ENCODE measurements at regions not wholly inside any gene's neighbourhood (a gene's known extent, or its start where the extent isn't known, plus 50 kb on each side); places are given as distances from the start of the nearest gene placed in this dataset.

DNA sequence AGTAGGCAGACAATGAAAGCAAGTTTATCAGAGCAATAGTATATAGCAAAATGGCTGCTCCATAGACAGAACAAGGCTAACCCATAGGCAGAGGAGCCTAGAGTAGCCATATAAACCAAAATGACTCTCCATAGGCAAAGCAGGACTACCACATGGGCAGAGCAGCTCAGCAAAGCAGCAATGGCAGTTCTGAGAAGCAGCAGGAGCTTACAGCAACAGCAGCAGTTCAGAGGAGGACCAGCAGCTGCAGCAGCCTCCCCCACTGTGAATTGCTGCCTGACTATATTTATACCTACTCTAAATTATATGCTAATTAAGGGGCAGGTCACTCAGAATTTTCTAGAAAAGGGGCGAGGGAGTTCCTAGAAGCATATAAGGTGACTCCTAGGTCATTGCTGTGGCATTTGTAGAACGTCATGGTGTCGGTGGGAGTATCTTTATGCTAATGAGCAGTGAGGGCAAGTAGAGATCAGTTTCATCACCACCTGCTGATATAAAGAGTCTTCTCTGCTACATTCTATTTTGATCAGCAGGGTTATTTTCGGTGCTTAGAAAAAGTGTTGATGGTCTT lies 1115.5 kb downstream of the DTWD2 start:
- Mint-ChIP-seq H3K9me3 (peaks cover 3% of the 10 kb centered on the region), H3K27ac (no peak overlapping the region), H3K4me3 (no peak overlapping the region), H3K4me1 (no peaks in the 10 kb centered on the region), H3K36me3 (no peaks in the 10 kb centered on the region), H3K27me3 (no peaks in the 10 kb centered on the region)
- POLR2A ChIA-PET, result no interaction called here
- ATAC-seq (ENCODE audit: low read depth) (no peak), DNase-seq (no peak)

GRCh38 chr5:117869596-117869995 lies 1118.8 kb downstream of the DTWD2 start:
- DNase-seq (no peak), ATAC-seq (ENCODE audit: low read depth) (no peak)
- Mint-ChIP-seq H3K36me3 (no peaks in the 10 kb centered on the region), H3K4me1 (no peaks in the 10 kb centered on the region), H3K27ac (no peak overlapping the region), H3K27me3 (no peaks in the 10 kb centered on the region), H3K4me3 (no peak overlapping the region), H3K9me3 (no peaks in the 10 kb centered on the region)
- POLR2A ChIA-PET, result no interaction called here

DNA sequence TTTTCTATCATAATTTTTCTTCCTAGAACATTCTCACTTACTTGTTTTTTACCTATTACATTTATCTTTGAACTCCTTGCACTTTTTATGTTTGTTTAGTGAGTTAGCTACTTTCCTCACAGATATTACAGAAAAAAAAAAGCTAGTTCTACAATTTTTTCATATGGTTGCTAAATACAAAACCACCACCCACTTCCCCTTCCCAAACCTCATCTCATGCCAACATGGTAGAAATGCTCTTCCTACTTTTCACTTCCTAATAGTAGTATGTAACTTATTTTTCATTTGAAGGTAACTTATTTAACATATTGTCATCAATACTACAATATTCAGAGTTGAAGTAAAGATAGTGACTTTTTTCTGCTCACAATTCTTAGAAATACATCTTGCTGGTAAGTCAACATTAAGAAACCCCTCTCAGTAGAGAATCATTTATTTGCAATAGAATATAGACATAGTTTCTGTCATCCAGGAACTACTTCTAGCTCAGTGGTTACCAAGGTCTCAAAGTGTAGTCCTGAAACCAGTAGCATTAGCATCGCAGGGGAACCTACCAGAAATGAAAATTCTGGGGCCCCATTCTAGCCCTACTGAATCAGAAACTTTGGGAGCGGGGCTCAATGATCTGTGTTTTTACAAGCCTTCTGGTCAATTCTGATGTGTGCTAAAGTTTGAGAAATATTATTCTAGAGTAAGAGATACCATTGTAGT lies 1124.6 kb downstream of the DTWD2 start:
- Mint-ChIP-seq H3K27ac (no peak overlapping the region), H3K4me3 (no peak overlapping the region), H3K4me1 (no peaks in the 10 kb centered on the region), H3K36me3 (no peaks in the 10 kb centered on the region), H3K9me3 (no peaks in the 10 kb centered on the region), H3K27me3 (no peaks in the 10 kb centered on the region)
- no peak for DNase-seq
- no peak for ATAC-seq (ENCODE audit: low read depth)
- POLR2A ChIA-PET, result no interaction called here

DNA sequence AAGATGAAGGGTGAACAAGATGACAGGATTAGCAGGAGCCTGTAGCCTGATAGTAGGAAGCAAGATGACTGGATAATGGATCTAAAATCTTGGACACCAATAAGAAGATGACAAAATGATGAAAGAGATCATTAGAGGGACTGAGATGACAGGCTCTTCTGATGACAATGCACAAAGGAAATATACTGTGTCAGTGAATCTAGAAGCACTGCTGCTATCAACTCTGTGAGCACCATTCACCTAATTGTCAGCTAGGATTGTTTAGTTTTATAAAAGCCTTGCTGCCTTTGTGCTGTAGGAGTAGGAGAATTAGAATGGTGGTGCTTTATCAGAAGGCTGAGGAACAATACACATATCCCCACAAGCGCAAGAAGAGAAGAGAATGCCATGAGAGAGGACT lies 1127.8 kb downstream of the DTWD2 start:
- H3K27ac Mint-ChIP-seq, result no peak overlapping the region
- POLR2A ChIA-PET, result no interaction called here
- H3K4me1 Mint-ChIP-seq, result no peaks in the 10 kb centered on the region
- H3K27me3 Mint-ChIP-seq, result no peaks in the 10 kb centered on the region
- no peaks in the 10 kb centered on the region for H3K9me3 Mint-ChIP-seq
- no peak for DNase-seq
- H3K4me3 Mint-ChIP-seq, result no peak overlapping the region
- no peak for ATAC-seq (ENCODE audit: low read depth)
- H3K36me3 Mint-ChIP-seq, result no peaks in the 10 kb centered on the region

GRCh38 chr5:117859176-117859575 lies 1129.2 kb downstream of the DTWD2 start:
- peaks cover 2% of the 10 kb centered on the region for H3K9me3 Mint-ChIP-seq
- H3K27me3 Mint-ChIP-seq, result no peaks in the 10 kb centered on the region
- H3K4me1 Mint-ChIP-seq, result no peaks in the 10 kb centered on the region
- no peaks in the 10 kb centered on the region for H3K36me3 Mint-ChIP-seq
- H3K27ac Mint-ChIP-seq, result no peak overlapping the region
- DNase-seq (no peak), ATAC-seq (ENCODE audit: low read depth) (no peak)
- no peak overlapping the region for H3K4me3 Mint-ChIP-seq
- POLR2A ChIA-PET, result no interaction called here

GRCh38 chr5:117856713-117857112 lies 1131.6 kb downstream of the DTWD2 start:
- H3K36me3 Mint-ChIP-seq, result no peaks in the 10 kb centered on the region
- POLR2A ChIA-PET, result no interaction called here

DNA sequence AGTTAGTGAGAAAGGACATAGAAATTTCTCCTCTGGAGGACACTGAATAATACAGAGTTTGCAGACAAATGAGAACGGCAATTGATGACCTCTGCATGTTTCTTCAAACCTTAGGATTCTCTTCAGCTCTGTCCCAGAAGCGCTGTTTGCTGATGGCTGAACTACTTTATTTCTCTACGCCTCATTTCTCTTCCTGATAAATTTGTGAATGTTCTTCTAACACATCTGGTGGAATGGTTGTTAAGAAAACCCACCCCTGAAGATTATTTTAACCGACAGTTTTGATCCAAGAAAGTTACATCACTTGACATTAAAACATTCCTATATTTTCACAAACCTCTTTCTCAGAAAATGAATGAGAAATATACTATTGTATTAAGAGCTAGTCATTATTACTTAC lies 1150.6 kb downstream of the DTWD2 start:
- H3K36me3 Mint-ChIP-seq, result no peaks in the 10 kb centered on the region
- no peak overlapping the region for H3K4me3 Mint-ChIP-seq
- POLR2A ChIA-PET, result no interaction called here
- DNase-seq (no peak), ATAC-seq (ENCODE audit: low read depth) (no peak)
- no peak overlapping the region for H3K27ac Mint-ChIP-seq
- no peaks in the 10 kb centered on the region for H3K27me3 Mint-ChIP-seq
- no peaks in the 10 kb centered on the region for H3K9me3 Mint-ChIP-seq
- H3K4me1 Mint-ChIP-seq, result no peaks in the 10 kb centered on the region

More at GRCh38 chr5:117856713-117857112, 1131.6 kb downstream of the DTWD2 start:
- H3K4me1 Mint-ChIP-seq, result no peaks in the 10 kb centered on the region
- no peak for ATAC-seq (ENCODE audit: low read depth)
- peaks cover 2% of the 10 kb centered on the region for H3K9me3 Mint-ChIP-seq
- no peak for DNase-seq
- H3K4me3 Mint-ChIP-seq, result no peak overlapping the region
- no peak overlapping the region for H3K27ac Mint-ChIP-seq
- no peaks in the 10 kb centered on the region for H3K27me3 Mint-ChIP-seq

DNA sequence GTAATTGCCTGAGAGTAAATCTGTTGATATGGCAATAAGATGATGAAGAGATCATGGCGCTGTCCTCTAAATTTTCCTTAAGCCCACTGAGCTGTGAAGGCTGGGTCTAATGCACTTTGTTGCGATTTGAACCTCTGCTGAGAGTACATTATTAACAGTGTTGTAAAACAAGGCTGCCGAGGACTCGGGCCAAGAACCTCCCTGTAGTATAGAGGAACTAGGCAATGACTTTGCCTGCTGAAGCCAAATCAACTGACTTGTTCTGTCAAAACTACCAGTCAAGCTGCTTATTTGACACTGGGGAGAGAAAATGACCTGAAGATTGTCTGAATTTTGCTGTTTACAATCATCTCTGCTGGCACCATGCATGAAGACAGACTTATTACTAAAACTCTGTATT lies 1154.7 kb downstream of the DTWD2 start:
- POLR2A ChIA-PET, result no interaction called here
- H3K4me3 Mint-ChIP-seq, result no peak overlapping the region
- no peak overlapping the region for H3K27ac Mint-ChIP-seq
- no peak for DNase-seq
- H3K9me3 Mint-ChIP-seq, result peaks cover 5% of the 10 kb centered on the region
- no peaks in the 10 kb centered on the region for H3K4me1 Mint-ChIP-seq
- no peaks in the 10 kb centered on the region for H3K27me3 Mint-ChIP-seq
- ATAC-seq (ENCODE audit: low read depth), result no peak
- H3K36me3 Mint-ChIP-seq, result no peaks in the 10 kb centered on the region

- Mint-ChIP-seq H3K27me3 (no peaks in the 10 kb centered on the region), H3K4me1 (no peaks in the 10 kb centered on the region), H3K9me3 (peaks cover 10% of the 10 kb centered on the region), H3K27ac (no peak overlapping the region), H3K36me3 (no peaks in the 10 kb centered on the region), H3K4me3 (no peak overlapping the region)
- POLR2A ChIA-PET, result no interaction called here
- ATAC-seq (ENCODE audit: low read depth) (no peak), DNase-seq (no peak)
Measured at GRCh38 chr5:117829646-117830045, 1158.7 kb downstream of the DTWD2 start.

- Mint-ChIP-seq H3K4me1 (no peaks in the 10 kb centered on the region), H3K4me3 (no peak overlapping the region), H3K36me3 (no peaks in the 10 kb centered on the region), H3K27ac (no peak overlapping the region), H3K9me3 (peaks cover 8% of the 10 kb centered on the region), H3K27me3 (no peaks in the 10 kb centered on the region)
- ATAC-seq (ENCODE audit: low read depth) (no peak), DNase-seq (no peak)
- POLR2A ChIA-PET, result no interaction called here
Measured at GRCh38 chr5:117813850-117814249, 1174.5 kb downstream of the DTWD2 start.

- no peaks in the 10 kb centered on the region for H3K27me3 Mint-ChIP-seq
- no peak overlapping the region for H3K4me3 Mint-ChIP-seq
- H3K27ac Mint-ChIP-seq, result no peak overlapping the region
- peaks cover 8% of the 10 kb centered on the region for H3K9me3 Mint-ChIP-seq
- DNase-seq, result no peak
- no peaks in the 10 kb centered on the region for H3K36me3 Mint-ChIP-seq
- no peaks in the 10 kb centered on the region for H3K4me1 Mint-ChIP-seq
- POLR2A ChIA-PET, result no interaction called here
- ATAC-seq (ENCODE audit: low read depth), result no peak
Measured at GRCh38 chr5:117812861-117813260, 1175.5 kb downstream of the DTWD2 start.

DNA sequence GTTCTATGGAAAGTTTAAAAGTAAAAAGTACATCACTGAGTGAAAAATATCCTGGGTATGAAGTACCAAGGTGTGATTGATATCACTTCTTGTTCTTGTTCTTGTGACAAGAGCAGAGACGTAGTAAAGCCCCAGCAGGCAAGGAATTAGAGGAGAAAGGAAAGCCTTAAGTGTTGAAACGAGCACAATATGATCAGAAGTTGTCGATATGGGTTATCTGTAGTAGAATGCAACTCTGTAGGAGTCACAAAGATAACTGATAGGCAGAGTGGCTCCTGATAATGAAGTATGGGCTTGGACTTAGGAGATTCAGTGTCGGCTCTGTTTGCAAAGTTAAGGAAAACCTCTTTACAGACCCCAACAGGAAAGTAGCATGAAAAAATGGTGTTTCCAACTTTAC lies 1179.1 kb downstream of the DTWD2 start:
- Mint-ChIP-seq H3K27me3 (no peaks in the 10 kb centered on the region), H3K4me3 (no peak overlapping the region), H3K9me3 (peaks cover 8% of the 10 kb centered on the region), H3K4me1 (no peaks in the 10 kb centered on the region), H3K36me3 (no peaks in the 10 kb centered on the region), H3K27ac (no peak overlapping the region)
- no peak for DNase-seq
- no peak for ATAC-seq (ENCODE audit: low read depth)
- POLR2A ChIA-PET, result no interaction called here

- no peak for ATAC-seq (ENCODE audit: low read depth)
Measured at GRCh38 chr5:117805058-117805457, 1183.3 kb downstream of the DTWD2 start.

DNA sequence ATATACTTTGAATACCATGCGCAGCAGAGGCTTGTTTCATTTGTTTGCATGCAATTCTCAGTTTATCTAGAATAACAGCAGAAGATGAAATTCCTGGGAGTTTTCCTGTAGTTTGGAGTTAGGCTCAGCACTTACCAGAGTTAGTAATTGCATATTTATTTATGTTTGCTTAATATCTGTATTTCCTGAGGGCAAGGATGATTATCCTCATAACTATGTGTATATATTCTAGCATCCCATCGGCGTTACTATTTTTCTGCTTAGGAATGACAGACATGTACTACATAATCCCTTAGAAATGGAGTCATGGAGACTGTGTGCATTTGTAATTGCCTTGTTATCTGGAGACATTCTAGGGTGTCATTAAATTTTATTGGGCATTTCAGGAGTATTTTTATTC lies 1184.8 kb downstream of the DTWD2 start:
- H3K4me3 Mint-ChIP-seq, result no peak overlapping the region
- H3K9me3 Mint-ChIP-seq, result peaks cover 7% of the 10 kb centered on the region
- ATAC-seq (ENCODE audit: low read depth), result no peak
- DNase-seq, result no peak
- no peak overlapping the region for H3K27ac Mint-ChIP-seq
- H3K4me1 Mint-ChIP-seq, result no peaks in the 10 kb centered on the region
- no peaks in the 10 kb centered on the region for H3K27me3 Mint-ChIP-seq
- POLR2A ChIA-PET, result no interaction called here
- H3K36me3 Mint-ChIP-seq, result no peaks in the 10 kb centered on the region

More at GRCh38 chr5:117805058-117805457, 1183.3 kb downstream of the DTWD2 start:
- peaks cover 7% of the 10 kb centered on the region for H3K9me3 Mint-ChIP-seq
- no peaks in the 10 kb centered on the region for H3K4me1 Mint-ChIP-seq
- H3K4me3 Mint-ChIP-seq, result no peak overlapping the region
- no peaks in the 10 kb centered on the region for H3K36me3 Mint-ChIP-seq
- H3K27ac Mint-ChIP-seq, result no peak overlapping the region
- POLR2A ChIA-PET, result no interaction called here
- no peaks in the 10 kb centered on the region for H3K27me3 Mint-ChIP-seq
- no peak for DNase-seq
